ENCODE measurements at regions not wholly inside any gene's neighbourhood (a gene's known extent, or its start where the extent isn't known, plus 50 kb on each side); places are given as distances from the start of the nearest gene placed in this dataset.

GRCh38 chr20:39581034-39581433, 618.9 kb downstream of the DHX35 start:
- TF ChIP-seq CTCF (IDR thresholded peaks at IDR 0.05) (no peak), POLR2A (IDR thresholded peaks at IDR 0.05) (no peak)

Data from body of pancreas (tissue), 4 donors.